Gastroesophageal sphincter (tissue), 4 donors: ENCODE measurements at regions not wholly inside any gene's neighbourhood (a gene's known extent, or its start where the extent isn't known, plus 50 kb on each side); places are given as distances from the start of the nearest gene placed in this dataset.

Experiments used
- ATAC-seq: fragments of 150-250 bp; one replicate; pipeline ENCODE4 v1.9.1; 2016; ENCODE audit warnings: mild to moderate bottlenecking, moderate library complexity
- H3K27ac ChIP-seq, 4 donors: fragments of 200-600 bp; sonication (generic) in 3 of 4; 1 replicate in 3 of 4; 2 replicates in 1 of 4; pipeline ENCODE4 v1.5.1; 2016 to 2019
- H3K27me3 ChIP-seq: fragments of 200-600 bp; sonication (generic); one replicate; pipeline ENCODE4 v1.5.1; 2019
- H3K36me3 ChIP-seq, 2 donors: fragments of 200-600 bp; sonication (generic); one replicate each; pipeline ENCODE4 v1.5.1; 2019; ENCODE audit warnings: control low read depth in 1 of 2
- H3K4me1 ChIP-seq, 3 donors: fragments of 200-600 bp; sonication (generic); 1 replicate in 2 of 3; 2 replicates in 1 of 3; pipeline ENCODE4 v1.5.1; 2016 to 2019; ENCODE audit warnings: control low read depth in 2 of 3
- H3K4me3 ChIP-seq, 2 donors: fragments of 200-600 bp; sonication (generic); one replicate each; pipeline ENCODE4 v1.5.1; 2019; ENCODE audit warnings: mild to moderate bottlenecking in 1 of 2, moderate library complexity in 1 of 2
- H3K9me3 ChIP-seq, 3 donors: fragments of 200-600 bp; sonication (generic); one replicate each; pipeline ENCODE4 v1.5.1; 2017 to 2019; ENCODE audit warnings: control low read depth in 2 of 3
- CTCF ChIP-seq, 4 experiments: fragments of 200-600 bp in 2 of 4; fragments of 450-650 bp in 2 of 4; sonication (generic) in 1 of 4; IDR thresholded peaks; one replicate each; pipeline ENCODE4 v1.5.1; 2017 to 2019; ENCODE audit warnings: antibody characterized with exemption in 4 of 4, mild to moderate bottlenecking in 2 of 4, moderate library complexity in 2 of 4
- EP300 ChIP-seq: sonication (generic); formaldehyde crosslinking; IDR thresholded peaks from one replicate; pipeline ENCODE4 v1.6.1; 2017; ENCODE audit warnings: antibody characterized with exemption, mild to moderate bottlenecking
- POLR2A ChIP-seq, 2 donors: fragments of 450-650 bp; IDR thresholded peaks; one replicate each; pipeline ENCODE4 v1.6.1; 2017; ENCODE audit warnings: antibody characterized with exemption in 2 of 2, mild to moderate bottlenecking in 2 of 2, moderate library complexity in 1 of 2
- POLR2AphosphoS5 ChIP-seq: sonication (generic); formaldehyde crosslinking; IDR thresholded peaks from one replicate; pipeline ENCODE4 v1.6.1; 2017; ENCODE audit warnings: antibody characterized with exemption
- WGBS, 2 donors: methylation state at CpG; one replicate each; pipeline ENCODE4 v1.1.5; 2018; ENCODE audit warnings: low coverage in 1 of 2; 5-methylcytosine and 5-hydroxymethylcytosine counted together

GRCh38 chr15:66620744-66621344 lies 55.0 kb upstream of the LCTL start:
- H3K27me3 ChIP-seq = peaks cover 20% of the 10 kb centered on the region
- no peaks in the 10 kb centered on the region for H3K9me3 ChIP-seq
- no peaks in the 10 kb centered on the region for H3K36me3 ChIP-seq
- WGBS, 2 donors = 33% methylated on average over 1 of the region's 6 CpGs; no CpG with 5 or more reads in 1 of the 2 donors
- no peak overlapping the region for H3K27ac ChIP-seq
- TF ChIP-seq CTCF (IDR thresholded peaks at IDR 0.05) (no peak), EP300 (no peak), POLR2AphosphoS5 (no peak), POLR2A (IDR thresholded peaks at IDR 0.05) (no peak)
- H3K4me3 ChIP-seq = no peak overlapping the region
- peaks cover 0 to 59% (median 30%) of the 10 kb centered on the region in 3 donors for H3K4me1 ChIP-seq
- ATAC-seq = no peak

GRCh38 chr15:66621491-66622467 lies 56.0 kb upstream of the LCTL start:
- Histone ChIP-seq H3K9me3 (no peaks in the 10 kb centered on the region), H3K27me3 (peaks cover 20% of the 10 kb centered on the region), H3K4me3 (peak overlapping the region; percentile 22 to 43), H3K36me3 (no peaks in the 10 kb centered on the region), H3K4me1 (peaks cover 0 to 53% (median 30%) of the 10 kb centered on the region in 3 donors), H3K27ac (peak overlapping the region in 1 of 4 donors; percentile 52)
- WGBS, 2 donors = 47% methylated on average over 4 of the region's 75 CpGs; no CpG with 5 or more reads in 1 of the 2 donors
- TF ChIP-seq EP300 (no peak), POLR2A (IDR thresholded peaks at IDR 0.05) (no peak), POLR2AphosphoS5 (no peak), CTCF (IDR thresholded peaks at IDR 0.05) (no peak)
- ATAC-seq = no peak

- Histone ChIP-seq H3K4me3 (peak overlapping the region in 1 of 2 donors; percentile 43), H3K9me3 (no peaks in the 10 kb centered on the region), H3K27me3 (peaks cover 20% of the 10 kb centered on the region), H3K36me3 (no peaks in the 10 kb centered on the region), H3K4me1 (peaks cover 0 to 45% (median 25%) of the 10 kb centered on the region in 3 donors), H3K27ac (no peak overlapping the region)
- TF ChIP-seq CTCF (IDR thresholded peaks at IDR 0.05) (no peak), EP300 (no peak), POLR2A (IDR thresholded peaks at IDR 0.05) (no peak), POLR2AphosphoS5 (no peak)
- 65% methylated on average over 3 of the region's 5 CpGs; no CpG with 5 or more reads in 1 of the 2 donors for WGBS, 2 donors
- ATAC-seq = no peak
Observed at GRCh38 chr15:66622591-66623022, 56.8 kb upstream of the LCTL start.

- Histone ChIP-seq H3K27ac (no peak overlapping the region), H3K9me3 (no peaks in the 10 kb centered on the region), H3K36me3 (no peaks in the 10 kb centered on the region), H3K4me1 (peaks cover 0 to 32% (median 15%) of the 10 kb centered on the region in 3 donors), H3K4me3 (no peak overlapping the region), H3K27me3 (peaks cover 20% of the 10 kb centered on the region)
- 51 to 60% methylated on average over 6 of the region's 6 CpGs for WGBS, 2 donors
- ATAC-seq = no peak
- no peak for TF ChIP-seq POLR2A (IDR thresholded peaks at IDR 0.05)
- no peak for TF ChIP-seq POLR2AphosphoS5
- TF ChIP-seq CTCF (IDR thresholded peaks at IDR 0.05) = no peak
- TF ChIP-seq EP300 = no peak
Observed at GRCh38 chr15:66623801-66624453, 58.1 kb upstream of the LCTL start.
